GM18868 (cell line): ENCODE measurements at regions not wholly inside any gene's neighbourhood (a gene's known extent, or its start where the extent isn't known, plus 50 kb on each side); places are given as distances from the start of the nearest gene placed in this dataset.
A peak's percentile ranks its signal among the peaks of the same experiment; 100 is the strongest.

Source experiments
- ATAC-seq: cut with Tn5 transposase; IDR thresholded peaks from one replicate; pipeline ENCODE4 v1.9.1; 2021; ENCODE audit warnings: mild to moderate bottlenecking, moderate library complexity; ENCODE audit not compliant: unreplicated experiment

DNA sequence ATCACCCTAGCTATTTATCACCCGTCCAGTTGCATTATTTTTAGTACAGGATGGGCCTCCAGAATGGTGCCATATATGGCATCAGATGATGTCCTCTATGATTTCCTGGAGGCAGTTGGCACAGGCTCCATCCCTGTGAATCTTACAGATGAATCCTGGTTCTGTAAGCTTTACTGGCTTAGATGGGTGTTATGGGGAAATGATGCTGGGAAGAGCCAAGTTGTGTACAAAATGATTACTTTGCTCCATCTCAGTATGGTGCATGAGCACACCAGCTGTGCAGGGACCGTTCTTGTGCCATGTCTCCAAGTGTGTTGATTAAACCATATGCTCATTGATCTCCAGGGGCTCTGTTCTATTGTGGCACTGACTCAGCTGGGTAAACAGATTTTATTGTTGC lies 755.7 kb downstream of the TLR4 start:
- ATAC-seq: no peak

DNA sequence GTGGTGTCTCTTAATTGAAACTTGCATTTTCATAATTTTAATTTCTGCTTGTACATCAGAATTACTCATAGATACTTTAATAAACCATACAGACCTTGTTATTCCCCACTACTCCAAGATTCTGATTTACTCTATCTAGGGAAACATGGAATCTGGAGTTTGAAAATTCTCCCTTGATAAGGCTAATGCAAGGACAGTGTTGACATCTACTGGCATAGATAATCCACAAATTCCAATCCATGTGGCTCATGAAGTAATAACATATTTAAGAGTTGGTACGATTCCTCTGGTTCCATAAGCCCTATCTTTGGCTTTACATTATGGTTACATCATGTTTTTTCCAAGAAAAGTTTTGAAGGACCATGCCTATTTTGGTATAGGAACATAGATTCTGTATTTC lies 759.2 kb downstream of the TLR4 start:
- no peak for ATAC-seq

DNA sequence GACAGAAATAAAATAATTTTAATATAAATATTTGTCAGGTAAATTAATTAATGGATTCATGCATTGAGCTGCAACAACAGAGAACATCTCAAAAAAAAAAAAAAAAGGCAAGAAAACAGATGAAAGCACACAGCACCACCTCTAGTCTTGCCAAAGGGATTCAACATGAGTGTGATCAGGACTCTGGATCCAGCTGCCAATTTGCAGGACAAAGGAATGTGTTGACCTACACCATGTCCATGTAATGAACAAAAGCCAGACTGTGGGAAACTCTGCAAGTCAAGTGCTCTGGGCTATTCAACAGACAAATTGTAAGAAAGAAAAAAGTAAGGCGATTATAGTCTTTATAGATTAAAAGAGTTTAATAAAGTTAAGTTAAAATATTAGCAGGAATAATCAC lies 769.3 kb downstream of the TLR4 start:
- ATAC-seq: no peak

DNA sequence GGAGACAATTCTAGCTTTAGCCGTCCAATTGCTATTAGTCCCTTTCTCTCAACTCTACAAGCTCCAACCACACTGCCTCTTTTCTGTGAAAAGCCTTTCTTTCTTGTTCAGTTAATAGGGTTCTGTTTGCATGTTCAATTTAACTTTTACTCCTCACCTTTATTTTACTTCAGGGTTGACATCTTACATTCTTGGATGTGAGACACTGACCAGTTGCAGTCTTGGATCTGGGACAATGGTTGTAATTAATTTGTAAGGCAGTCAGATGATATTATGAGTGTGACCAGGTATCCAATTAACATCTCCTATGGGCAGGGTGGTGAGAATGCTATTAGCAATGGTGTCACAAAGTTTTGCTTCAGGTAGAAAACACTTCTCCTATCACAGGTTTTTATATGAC lies 774.5 kb downstream of the TLR4 start:
- no peak for ATAC-seq

DNA sequence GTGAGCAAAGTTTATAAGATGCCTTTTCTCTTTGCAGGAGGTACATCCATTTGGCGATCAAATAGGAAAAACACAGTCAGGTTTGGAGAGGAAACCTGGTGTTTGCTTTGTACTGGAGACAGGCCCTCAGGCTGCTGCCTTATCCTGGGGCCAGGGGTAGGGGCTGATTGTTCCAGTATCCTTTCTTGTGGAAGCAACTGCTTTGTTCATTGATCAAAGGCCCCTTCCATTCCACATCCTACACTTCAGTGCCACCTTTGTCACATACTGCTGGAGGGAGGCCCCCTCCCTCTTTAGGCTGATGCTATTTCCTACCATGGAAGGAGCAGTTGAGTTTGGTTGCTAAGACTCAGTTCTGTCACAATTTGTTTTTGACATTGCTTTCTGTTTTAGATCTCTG lies 778.1 kb downstream of the TLR4 start:
- no peak for ATAC-seq

DNA sequence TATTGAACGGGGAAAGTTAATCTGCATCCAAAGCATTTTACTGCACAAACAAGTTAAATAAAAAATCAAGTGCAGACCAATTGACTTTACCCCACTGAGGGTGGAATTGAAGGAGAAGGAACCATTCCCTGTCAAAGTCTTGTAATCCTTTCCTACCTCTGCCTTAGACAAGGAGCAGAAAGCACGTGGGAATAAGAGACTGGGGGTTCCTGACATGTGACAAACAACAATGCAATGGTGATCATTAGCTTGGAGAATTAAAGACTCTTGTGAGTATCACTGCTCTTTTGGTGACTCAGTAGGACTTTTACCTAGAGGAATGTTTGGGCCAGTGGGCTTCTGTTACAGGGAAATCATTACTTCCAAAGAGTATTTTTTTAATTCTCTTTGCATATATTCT lies 779.5 kb downstream of the TLR4 start:
- no peak for ATAC-seq

DNA sequence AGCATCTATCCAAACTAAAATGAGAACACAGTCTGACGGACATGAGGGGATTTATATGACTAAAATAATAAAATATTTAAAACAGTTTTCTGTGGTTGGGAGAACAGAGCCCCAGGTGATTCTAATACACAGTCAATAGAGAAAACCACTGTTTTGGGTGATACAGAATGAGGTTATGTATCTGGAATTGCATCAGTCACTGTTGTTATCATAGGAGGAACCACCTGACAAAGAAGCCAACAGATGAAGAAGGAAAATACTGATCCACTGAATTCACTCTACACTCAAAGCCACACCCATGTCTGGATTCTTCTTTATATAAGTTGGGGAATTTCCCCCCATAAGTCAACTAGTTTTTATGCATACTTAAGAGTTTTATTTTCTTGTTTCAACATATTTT lies 799.0 kb downstream of the TLR4 start:
- ATAC-seq: no peak

DNA sequence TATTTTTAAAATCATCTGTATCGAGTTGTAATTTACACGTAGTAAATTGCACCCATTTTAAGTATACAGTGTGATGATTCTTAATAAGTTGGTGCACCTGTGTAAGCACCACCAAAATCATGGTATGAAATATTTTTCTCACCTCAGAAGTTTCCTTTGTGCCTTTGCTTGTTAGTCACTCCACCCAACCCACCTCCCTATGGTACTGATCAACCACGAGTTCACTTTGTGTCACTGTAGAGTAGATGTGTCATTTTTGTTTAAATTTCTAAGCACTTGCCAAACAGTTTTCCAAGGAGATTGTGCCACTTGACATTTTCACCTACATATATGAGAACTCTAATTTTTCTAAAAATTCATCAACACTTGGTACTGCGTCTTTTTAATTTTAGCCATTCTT lies 806.5 kb downstream of the TLR4 start:
- ATAC-seq: no peak

DNA sequence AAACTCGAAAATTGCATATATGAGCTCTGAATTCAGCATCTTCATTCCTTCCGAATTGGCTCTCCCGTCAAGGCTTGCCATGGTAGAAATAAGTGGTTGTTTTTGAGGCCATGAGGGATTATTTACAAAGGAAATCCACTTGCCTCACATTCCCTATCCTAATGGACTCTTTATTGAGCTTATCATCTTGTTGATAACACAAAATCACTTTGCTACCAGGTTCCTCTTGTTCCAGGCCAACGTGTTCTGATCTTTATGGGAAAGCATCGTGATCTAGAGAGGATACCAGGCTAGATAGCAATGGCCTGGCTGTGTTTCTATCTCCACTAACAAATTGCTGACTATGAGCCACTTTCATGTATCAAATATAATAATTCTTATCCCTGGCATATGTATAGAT lies 811.7 kb downstream of the TLR4 start:
- no peak for ATAC-seq

DNA sequence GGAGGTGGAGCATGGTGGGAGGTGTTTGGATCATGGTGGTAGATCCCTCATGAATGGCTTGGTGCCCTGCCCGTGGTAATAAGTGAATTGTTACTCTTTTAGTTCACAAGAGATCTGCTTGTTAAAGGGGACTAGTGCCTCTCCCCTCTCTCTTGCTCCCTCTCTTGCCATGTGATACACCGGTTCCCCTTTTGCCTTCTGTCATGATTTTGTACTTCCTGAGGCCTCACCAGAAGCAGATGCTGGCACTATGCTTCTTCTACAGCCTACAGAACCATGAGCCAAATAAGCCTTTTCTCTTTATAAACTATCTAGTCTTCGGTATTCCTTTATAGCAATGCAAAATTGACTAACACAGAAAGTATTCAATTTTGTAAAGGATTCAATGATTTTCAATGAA lies 817.1 kb downstream of the TLR4 start:
- ATAC-seq: no peak

DNA sequence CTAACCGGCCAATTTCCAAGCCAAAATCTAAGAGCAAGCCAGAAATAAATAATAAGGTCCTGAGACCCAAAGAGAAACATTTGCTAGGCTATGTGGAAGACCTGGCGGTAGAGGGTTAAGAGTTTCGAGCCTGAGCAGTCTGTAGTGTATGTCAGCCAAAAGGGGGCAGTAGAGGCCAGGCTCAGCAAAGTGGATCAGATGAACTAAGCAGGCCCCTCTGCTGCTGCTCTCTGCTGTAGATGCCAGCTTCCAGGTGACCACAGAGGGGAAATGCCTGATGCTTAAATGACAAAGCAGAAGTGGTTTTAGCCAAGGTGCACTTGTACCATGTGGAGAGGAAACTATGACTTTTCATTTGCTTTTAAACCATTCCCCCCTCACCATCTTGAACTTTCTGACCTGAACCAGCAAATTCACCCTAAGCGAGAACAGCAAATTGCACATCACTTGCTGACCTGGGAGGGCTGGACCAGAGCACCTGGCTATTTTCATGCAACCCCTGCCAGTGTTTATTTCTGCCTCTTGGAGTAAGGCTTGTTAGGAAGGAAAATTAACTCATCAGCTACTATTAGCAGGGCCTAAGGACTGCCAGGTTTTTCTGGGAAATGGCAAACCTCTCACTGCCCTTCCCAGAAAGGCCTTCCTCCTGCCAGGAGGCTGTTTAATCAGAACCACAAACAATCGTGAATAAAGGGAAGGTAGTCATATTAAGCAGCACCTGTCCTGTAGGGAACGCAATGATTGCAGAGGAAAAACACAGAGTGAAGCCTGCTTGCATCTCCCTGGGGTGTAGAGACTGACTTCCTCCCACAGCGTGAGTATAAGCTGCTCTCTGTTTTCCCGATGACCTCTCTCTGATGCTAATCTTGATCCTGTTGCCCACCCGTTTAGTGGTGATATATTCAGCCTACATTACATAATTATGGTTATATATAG lies 818.2 kb downstream of the TLR4 start:
- ATAC-seq: peak; percentile 98

DNA sequence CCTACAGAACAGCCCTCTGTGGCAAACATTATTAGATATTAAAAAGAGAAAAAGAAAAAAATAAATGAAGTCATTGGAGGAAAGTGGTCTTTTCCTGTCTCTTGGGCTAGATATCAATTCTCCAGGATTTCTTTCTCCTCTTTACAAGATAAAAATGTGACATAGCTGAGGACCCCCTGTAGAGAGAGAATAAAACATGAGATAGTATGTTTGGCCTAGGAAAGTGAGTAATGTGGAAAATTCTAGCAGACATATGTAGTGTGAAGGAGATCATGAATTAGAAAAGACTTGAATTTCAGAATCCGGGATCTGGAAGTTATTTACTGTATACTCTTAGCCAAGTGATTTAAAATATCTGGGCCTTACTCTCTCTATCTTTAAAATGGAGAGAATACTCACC lies 823.1 kb downstream of the TLR4 start:
- no peak for ATAC-seq

DNA sequence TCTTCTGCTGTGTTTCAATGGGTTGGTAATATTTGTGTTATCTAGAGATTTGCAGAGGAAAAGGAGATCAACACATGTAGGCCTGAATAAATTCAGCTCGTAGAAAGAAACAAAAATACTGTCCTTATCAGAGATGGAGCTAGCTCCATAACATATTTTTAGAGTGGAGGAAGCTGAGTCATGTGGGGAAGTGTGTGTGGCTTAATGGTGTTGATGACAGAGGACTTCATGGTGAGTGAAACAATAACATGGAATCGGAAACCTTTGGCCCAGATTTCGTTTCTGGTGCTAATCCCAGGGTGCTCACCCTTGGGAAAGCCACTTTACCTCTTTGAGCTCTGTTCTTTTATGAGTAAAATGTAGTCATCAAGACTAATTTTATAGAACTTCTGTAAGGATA lies 825.0 kb downstream of the TLR4 start:
- peak; percentile 71 for ATAC-seq

DNA sequence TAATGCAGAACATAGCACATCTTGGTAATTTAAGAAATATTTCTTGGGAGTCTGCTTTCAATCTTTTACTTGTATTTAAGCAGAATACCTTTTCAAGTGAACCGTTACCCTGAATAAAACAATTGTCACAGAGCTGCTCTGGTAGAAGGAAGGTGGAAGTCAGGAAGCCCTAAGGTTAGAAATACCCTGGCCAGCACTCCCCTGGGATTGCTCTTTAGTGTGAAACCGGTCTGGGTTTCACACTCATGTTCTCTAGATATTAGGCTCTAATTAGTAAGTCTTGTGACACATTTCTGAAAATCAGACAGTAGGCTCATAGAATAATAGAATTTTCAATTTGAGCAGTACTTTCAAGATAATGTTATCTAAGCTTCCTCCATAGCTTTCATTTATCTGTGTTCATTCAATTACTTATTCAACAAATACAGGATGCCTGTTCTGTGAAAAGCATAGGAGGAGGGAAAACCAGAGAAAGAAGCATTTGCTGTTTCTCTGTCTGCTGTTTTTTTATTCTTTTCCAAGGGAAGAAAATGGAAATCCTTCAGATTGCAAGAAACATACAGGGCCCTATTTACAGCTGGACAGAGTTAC lies 825.5 kb downstream of the TLR4 start:
- peak; percentile 94 for ATAC-seq

DNA sequence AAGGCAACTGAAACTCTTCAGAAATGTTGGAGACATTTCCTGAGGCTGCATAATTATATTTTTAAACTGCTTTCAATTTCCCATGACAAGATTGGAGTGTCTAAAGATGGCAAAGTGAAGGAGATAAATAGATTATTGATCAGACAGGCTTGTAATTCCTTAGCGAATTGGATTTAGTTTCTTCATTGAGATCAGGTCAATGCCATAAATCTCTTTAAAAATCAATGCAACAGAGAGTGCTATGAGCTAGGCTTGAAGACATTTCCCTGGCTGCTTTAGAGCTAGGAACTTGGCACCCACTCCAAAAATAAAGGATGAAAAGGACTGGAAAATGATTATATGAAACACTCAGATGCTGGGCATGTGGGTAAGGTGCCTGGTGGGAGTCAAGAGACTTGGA lies 828.4 kb downstream of the TLR4 start:
- ATAC-seq: no peak

DNA sequence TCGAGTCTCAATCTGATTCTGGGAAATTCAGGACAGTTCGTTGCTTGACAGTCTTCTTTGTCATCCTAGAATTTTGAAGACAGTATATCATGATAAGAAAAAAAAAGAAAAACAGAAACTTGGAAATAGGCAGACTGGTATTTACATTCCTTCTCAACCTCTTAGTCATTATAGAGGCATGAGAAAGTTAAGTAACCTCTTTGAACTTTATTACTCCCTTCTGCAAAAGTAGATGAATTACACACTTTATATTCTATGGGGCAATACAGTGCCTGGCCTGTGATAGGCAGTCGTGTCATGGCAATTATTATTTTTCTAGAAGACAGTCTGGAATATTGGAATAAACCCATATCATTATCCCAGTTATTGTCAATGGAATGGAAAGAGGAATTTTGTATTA lies 828.9 kb downstream of the TLR4 start:
- no peak for ATAC-seq

DNA sequence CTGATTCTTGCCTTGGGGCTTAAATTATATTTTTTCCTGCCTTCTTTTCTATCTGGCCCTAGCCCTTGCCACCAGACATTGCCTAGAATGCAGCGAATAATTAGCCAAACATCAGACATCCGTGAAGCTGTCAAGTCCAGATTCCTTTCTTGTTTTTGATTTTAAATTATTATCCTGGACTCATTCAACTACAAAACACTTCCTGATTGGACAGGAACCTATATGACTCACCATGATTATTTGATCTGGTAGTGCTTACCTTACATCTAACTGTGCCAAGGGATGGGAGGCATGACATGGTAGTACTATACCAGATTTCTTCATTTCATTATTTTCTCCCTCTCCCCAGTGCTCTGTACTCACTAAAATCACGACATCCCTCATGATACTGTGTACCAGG lies 829.6 kb downstream of the TLR4 start:
- no peak for ATAC-seq

DNA sequence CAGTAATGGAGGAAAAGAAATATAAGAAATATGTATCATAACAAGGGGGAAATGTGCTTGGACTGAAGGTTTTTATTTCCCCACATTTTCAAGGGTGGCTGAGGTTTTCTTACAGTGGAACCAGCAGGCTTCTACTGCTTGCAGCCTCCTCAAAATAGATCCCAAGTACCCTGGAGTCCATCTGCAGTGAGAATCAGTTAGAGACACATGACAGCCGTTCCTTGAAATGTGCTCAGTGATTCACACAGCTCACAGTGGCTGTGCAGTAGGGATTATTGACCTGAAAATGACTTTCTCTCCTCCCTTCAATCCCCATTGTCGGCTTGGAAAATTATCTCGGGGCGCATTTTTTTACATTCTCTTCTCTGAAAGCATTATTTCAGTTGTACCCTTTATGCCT lies 832.0 kb downstream of the TLR4 start:
- no peak for ATAC-seq

DNA sequence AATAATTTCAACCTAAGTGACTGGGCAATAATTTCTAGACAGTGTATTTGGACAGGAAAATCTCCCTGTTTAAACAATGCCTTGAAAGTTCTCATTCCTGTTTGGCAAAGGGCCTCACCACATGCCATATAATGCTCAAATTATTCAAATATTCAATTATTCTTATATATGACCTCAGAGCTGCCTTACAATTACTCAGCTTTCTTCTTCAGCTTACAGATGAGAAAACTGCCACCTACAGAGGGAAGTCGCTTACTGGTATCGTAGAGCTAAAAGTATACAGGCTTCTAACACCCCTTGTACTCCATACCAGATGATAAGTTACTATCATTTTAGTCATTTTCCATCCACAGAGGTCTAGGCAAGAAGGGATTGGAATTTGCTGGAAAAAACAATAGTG lies 830.3 kb downstream of the BRINP1 start:
- ATAC-seq: no peak

DNA sequence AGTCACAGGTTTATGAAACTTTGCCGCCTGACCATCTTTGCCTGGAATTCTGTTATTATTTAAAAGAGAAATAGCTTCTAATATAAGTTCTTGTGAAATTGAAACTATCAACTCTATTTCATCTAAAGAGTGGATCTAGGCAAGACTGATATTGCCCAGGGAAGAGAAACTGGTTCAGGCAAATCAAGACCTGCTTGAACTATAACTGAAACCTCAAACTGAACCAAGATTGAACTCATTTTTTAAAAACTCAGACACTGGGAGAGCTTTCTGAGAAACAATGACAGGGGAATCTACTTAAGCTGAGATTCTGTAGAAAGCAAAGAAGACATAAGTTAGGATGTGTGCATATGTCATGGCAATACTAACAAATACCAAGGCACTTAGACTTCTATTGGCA lies 815.8 kb downstream of the BRINP1 start:
- no peak for ATAC-seq

DNA sequence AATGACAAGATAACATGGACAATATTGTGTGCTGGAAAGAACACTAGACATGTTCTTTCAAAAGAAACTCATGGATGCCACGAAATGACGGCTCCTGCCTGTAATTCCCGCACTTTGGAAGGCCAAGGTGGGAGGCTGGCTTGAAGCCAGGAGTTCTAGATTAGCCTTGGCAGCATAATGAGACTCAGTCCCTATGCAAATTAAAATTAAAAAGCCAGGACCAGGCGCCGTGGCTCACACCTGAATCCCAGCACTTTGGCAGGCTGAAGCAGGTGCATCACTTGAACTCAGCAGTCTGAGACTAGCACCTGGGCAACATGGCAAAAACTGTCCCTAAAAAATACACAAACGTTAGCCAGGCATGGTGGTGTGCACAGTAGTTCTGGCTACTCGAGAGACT lies 814.2 kb downstream of the BRINP1 start:
- no peak for ATAC-seq

DNA sequence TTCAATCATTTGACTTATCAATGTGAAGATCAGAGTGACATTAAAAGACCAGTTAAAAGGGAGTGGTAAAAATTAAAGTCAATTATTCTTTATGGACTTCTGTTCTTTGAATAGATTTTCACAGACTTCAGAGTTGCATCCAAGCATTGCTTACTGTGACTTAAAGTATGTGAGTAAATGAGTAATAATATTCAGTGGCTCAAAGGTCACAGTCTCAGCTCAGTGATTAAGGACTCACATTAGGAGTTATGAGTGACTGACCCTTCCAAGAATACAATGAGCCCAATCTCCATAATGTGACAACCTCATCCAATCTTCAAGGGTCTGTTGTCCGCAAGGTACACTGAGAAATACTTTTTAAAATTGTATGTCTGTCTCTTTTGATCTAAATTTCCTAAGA lies 811.2 kb downstream of the BRINP1 start:
- no peak for ATAC-seq

DNA sequence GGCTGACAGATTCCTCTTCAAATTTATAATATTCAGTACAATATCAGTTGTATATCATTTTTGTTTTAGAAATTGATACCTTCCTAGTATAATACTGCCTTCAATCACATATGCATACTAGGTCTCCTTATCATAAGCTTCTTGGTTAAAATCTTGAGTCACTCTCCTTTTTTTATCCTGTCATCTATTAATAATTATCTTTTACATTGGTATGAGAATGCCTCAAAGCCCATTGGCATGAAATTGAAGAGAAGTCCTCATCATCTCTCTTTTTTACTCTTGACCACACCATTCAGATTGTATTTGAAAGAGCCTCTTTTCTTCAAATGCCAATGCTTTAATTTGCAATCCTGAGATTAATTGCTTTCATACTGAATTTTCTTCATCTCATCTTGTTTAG lies 810.3 kb downstream of the BRINP1 start:
- no peak for ATAC-seq
